ENCODE measurements at regions not wholly inside any gene's neighbourhood (a gene's known extent, or its start where the extent isn't known, plus 50 kb on each side); places are given as distances from the start of the nearest gene placed in this dataset.
A peak's percentile ranks its signal among the peaks of the same experiment; 100 is the strongest.

GRCh38 chr15:39435244-39435643 lies 145.6 kb upstream of the THBS1 start:
- no peaks in the 10 kb centered on the region for H3K36me3 ChIP-seq (ENCODE audit: control insufficient read depth in 2 of 2, extremely low read depth in 1 of 2, insufficient read depth in 2 of 2, low read length in 2 of 2)
- H3K27ac ChIP-seq (ENCODE audit: insufficient read depth, low read depth, low read length), result no peak overlapping the region
- no peak overlapping the region for H3K4me3 ChIP-seq (replicated peaks in 1 of 3; ENCODE audit: insufficient read depth in 1 of 3, low read depth in 1 of 3, low read length in 3 of 3)
- peaks cover 41% of the 10 kb centered on the region for H3K4me1 ChIP-seq (ENCODE audit: control insufficient read depth, extremely low read depth, insufficient read depth, low read length)
- no peaks in the 10 kb centered on the region for H3K79me2 ChIP-seq (ENCODE audit: control insufficient read depth, insufficient read depth, low read length)
- H3K4me2 ChIP-seq (ENCODE audit: insufficient read depth, low read length), result no peak overlapping the region
- BruUV-seq (replicated peaks), result no TSS peak
- dilution Hi-C loops (cut with MboI; ENCODE audit: extremely low pct_ligation_motif_present, low sequenced_read_pairs), result no loop called here
- no peaks in the 10 kb centered on the region for H3K9me3 ChIP-seq (replicated peaks; ENCODE audit: control insufficient read depth, insufficient read depth, low read length)
- CTCF ChIA-PET, result interaction anchor here (1.1 kb wide), 1 partner anchor 39 kb away, joined by 3 read pairs; no protein-coding TSS in a partner anchor
- peak overlapping the region; percentile 46 for H2AFZ ChIP-seq (ENCODE audit: low read depth, low read length)
- DNase-seq (ENCODE audit: low read depth, low spot score), result no peak
- intact Hi-C loops (cut with micrococcal nuclease), result no loop called here
- POLR2A ChIA-PET, result no interaction called here
- H3K9me1 ChIP-seq (replicated peaks; ENCODE audit: control insufficient read depth, extremely low read depth, insufficient read depth, low read length), result no peaks in the 10 kb centered on the region
- no peaks in the 10 kb centered on the region for H4K20me1 ChIP-seq (replicated peaks; ENCODE audit: control insufficient read depth, extremely low read depth, insufficient read depth, low read length)
- FAIRE-seq, result no peak
- TF ChIP-seq MAX (IDR thresholded peaks at IDR 0.05; ENCODE audit: insufficient read depth, insufficient read length) (no peak), POLR2A (IDR thresholded peaks at IDR 0.05; ENCODE audit: low read depth, low read length) (no peak), CTCF (IDR thresholded peaks at IDR 0.05; ENCODE audit: extremely low read depth in 1 of 2, insufficient read depth in 1 of 2, low read depth in 1 of 2, low read length in 2 of 2) (no peak)
- H3K9ac ChIP-seq (replicated peaks; ENCODE audit: extremely low read depth, insufficient read depth, low read length), result no peak overlapping the region
- no peaks in the 10 kb centered on the region for H3K27me3 ChIP-seq (ENCODE audit: control insufficient read depth in 2 of 2, insufficient read depth in 2 of 2, low read length in 2 of 2)

- FAIRE-seq (no peak), DNase-seq (ENCODE audit: low read depth, low spot score) (no peak)
- H3K27me3 ChIP-seq (ENCODE audit: control insufficient read depth in 2 of 2, insufficient read depth in 2 of 2, low read length in 2 of 2), result no peaks in the 10 kb centered on the region
- H3K4me1 ChIP-seq (ENCODE audit: control insufficient read depth, extremely low read depth, insufficient read depth, low read length), result peaks cover 18% of the 10 kb centered on the region
- BruUV-seq (replicated peaks), result no TSS peak
- H3K79me2 ChIP-seq (ENCODE audit: control insufficient read depth, insufficient read depth, low read length), result no peaks in the 10 kb centered on the region
- TF ChIP-seq EZH2 (IDR thresholded peaks at IDR 0.05; ENCODE audit: borderline replicate concordance, low read depth, low read length, severe bottlenecking) (no peak), MYC (IDR thresholded peaks at IDR 0.05; ENCODE audit: low read depth, low read length) (no peak), MAX (IDR thresholded peaks at IDR 0.05; ENCODE audit: insufficient read depth, insufficient read length) (no peak), FOS (IDR thresholded peaks at IDR 0.05; ENCODE audit: borderline replicate concordance, insufficient read depth, low read length) (no peak)
- H2AFZ ChIP-seq (ENCODE audit: low read depth, low read length), result peak overlapping the region; percentile 65
- no peak overlapping the region for H3K4me2 ChIP-seq (ENCODE audit: insufficient read depth, low read length)
- dilution Hi-C loops (cut with MboI; ENCODE audit: extremely low pct_ligation_motif_present, low sequenced_read_pairs) (no loop called here), intact Hi-C loops (cut with micrococcal nuclease) (no loop called here)
- POLR2A ChIA-PET, result no interaction called here
- H3K27ac ChIP-seq (ENCODE audit: insufficient read depth, low read depth, low read length), result no peak overlapping the region
- H4K20me1 ChIP-seq (replicated peaks; ENCODE audit: control insufficient read depth, extremely low read depth, insufficient read depth, low read length), result no peaks in the 10 kb centered on the region
- no peaks in the 10 kb centered on the region for H3K9me1 ChIP-seq (replicated peaks; ENCODE audit: control insufficient read depth, extremely low read depth, insufficient read depth, low read length)
- CTCF ChIA-PET, result interaction anchor here (1.0 to 4.4 kb wide), 2 partner anchors 8 to 12 kb away, joined by 3 to 19 read pairs; no protein-coding TSS in a partner anchor
- H3K36me3 ChIP-seq (ENCODE audit: control insufficient read depth in 2 of 2, extremely low read depth in 1 of 2, insufficient read depth in 2 of 2, low read length in 2 of 2), result no peaks in the 10 kb centered on the region
- H3K9ac ChIP-seq (replicated peaks; ENCODE audit: extremely low read depth, insufficient read depth, low read length), result no peak overlapping the region
- H3K4me3 ChIP-seq (replicated peaks in 1 of 3; ENCODE audit: insufficient read depth in 1 of 3, low read depth in 1 of 3, low read length in 3 of 3), result no peak overlapping the region
- H3K9me3 ChIP-seq (replicated peaks; ENCODE audit: control insufficient read depth, insufficient read depth, low read length), result no peaks in the 10 kb centered on the region
Measured at GRCh38 chr15:39438260-39438659, 142.6 kb upstream of the THBS1 start.

Data from endothelial cell of umbilical vein (primary cell).